ENCODE measurements at regions not wholly inside any gene's neighbourhood (a gene's known extent, or its start where the extent isn't known, plus 50 kb on each side); places are given as distances from the start of the nearest gene placed in this dataset.

DNA sequence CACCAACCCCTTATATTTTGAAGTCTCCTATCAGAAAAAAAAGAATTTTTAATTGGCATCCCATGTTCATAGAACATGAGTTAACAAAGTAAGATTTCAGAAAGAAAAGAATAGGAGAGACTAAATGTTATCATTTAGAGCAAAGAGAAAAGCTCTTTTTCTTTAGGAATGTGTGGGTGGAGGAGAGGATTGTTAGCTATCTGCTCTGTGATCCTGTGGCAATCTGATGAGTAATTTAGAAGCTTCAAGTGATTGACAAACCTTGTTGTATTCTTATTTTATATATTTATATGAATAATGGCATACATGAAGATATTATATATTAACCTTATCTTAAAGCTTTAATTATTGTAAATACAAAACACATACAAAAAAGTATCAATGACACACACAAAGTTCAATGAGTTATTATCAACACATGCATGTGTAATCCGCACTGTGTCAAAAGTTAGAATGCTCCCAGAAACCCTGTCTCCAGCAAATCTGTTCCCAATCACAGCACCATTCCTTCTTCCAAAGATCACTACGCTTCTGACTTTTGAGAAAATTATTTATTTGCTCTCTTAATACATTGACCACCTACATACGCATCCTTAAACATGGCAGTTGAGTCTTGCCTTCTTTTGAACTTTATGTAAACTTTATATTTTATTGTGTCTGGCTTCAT, 907.4 kb downstream of the MCTP2 start:
- CTCF ChIA-PET (ENCODE audit: partially characterized antibody) = interaction anchor here (1.2 kb wide), 1 partner anchor 23 kb away, joined by 3 read pairs; no protein-coding TSS in a partner anchor
- 97% methylated on average over 3 of the region's 3 CpGs; no CpG with 5 or more reads in 1 of the 2 experiments for WGBS, 2 experiments (ENCODE audit: extremely low coverage in 1 of 2, insufficient coverage in 1 of 2, insufficient read length in 1 of 2, insufficient replicate concordance in 2 of 2, low coverage in 1 of 2, low lambda C conversion rate in 2 of 2, missing lambda C conversion rate in 1 of 2)
- H3K4me2 ChIP-seq (ENCODE audit: insufficient read depth in 1 of 2, low read depth in 2 of 2, low read length in 2 of 2) = no peak overlapping the region
- no peak for TF ChIP-seq HDAC2 (IDR thresholded peaks at IDR 0.05; ENCODE audit: borderline replicate concordance in 1 of 2, low read depth in 2 of 2, low read length in 2 of 2)
- no peak for TF ChIP-seq CTCF (IDR thresholded peaks at IDR 0.05; ENCODE audit: control extremely low read depth in 1 of 3, insufficient read depth in 1 of 3, low read depth in 1 of 3, low read length in 3 of 3)
- no peak for TF ChIP-seq KDM5A (IDR thresholded peaks at IDR 0.05; ENCODE audit: low read length)
- no peak for TF ChIP-seq ZNF274 (IDR thresholded peaks at IDR 0.05; ENCODE audit: borderline replicate concordance, extremely low read depth, low read length)
- TF ChIP-seq BRCA1 (IDR thresholded peaks at IDR 0.05; ENCODE audit: low read depth, low read length) = no peak
- no peak for TF ChIP-seq SIX5 (IDR thresholded peaks at IDR 0.05; ENCODE audit: low read depth, low read length)
- no peak for TF ChIP-seq CREB1 (IDR thresholded peaks at IDR 0.05)
- no peak for TF ChIP-seq SAP30 (IDR thresholded peaks at IDR 0.05; ENCODE audit: insufficient read depth, insufficient replicate concordance, low read length)
- TF ChIP-seq, protein P1, sequence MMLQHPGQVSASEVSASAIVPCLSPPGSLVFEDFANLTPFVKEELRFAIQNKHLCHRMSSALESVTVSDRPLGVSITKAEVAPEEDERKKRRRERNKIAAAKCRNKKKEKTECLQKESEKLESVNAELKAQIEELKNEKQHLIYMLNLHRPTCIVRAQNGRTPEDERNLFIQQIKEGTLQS (IDR thresholded peaks at IDR 0.05; ENCODE audit: insufficient read depth, low read depth, low read length) = no peak
- TF ChIP-seq YY1 (IDR thresholded peaks at IDR 0.05; ENCODE audit: low read depth, low read length) = no peak
- no peak for TF ChIP-seq CHD2 (IDR thresholded peaks at IDR 0.05; ENCODE audit: low read length)

More for the DNA sequence above, 907.4 kb downstream of the MCTP2 start:
- no peak overlapping the region for H3K4me3 ChIP-seq (ENCODE audit: extremely low read depth in 1 of 4, insufficient read depth in 2 of 4, low read depth in 3 of 4, low read length in 4 of 4)
- no peak overlapping the region for H2BK5ac ChIP-seq (ENCODE audit: low read depth, low read length)
- FAIRE-seq = no peak
- H3K4ac ChIP-seq (replicated peaks; ENCODE audit: insufficient read length, low read depth, low read length) = no peak overlapping the region
- H3K79me2 ChIP-seq (ENCODE audit: control insufficient read depth in 1 of 2, insufficient read depth in 2 of 2, low read length in 2 of 2) = no peaks in the 10 kb centered on the region
- DNase-seq (ENCODE audit: low read depth in 1 of 2, low spot score in 2 of 2) = no peak
- no peaks in the 10 kb centered on the region for H3K79me1 ChIP-seq (ENCODE audit: low read depth, low read length)
- no peak overlapping the region for H3K14ac ChIP-seq (ENCODE audit: insufficient read length)
- no peak overlapping the region for H4K5ac ChIP-seq (ENCODE audit: insufficient read length, low read depth, low read length)
- H3K27ac ChIP-seq (ENCODE audit: low read depth, low read length) = no peak overlapping the region
- H3K4me1 ChIP-seq (replicated peaks in 1 of 4; ENCODE audit: control insufficient read depth in 3 of 4, insufficient read depth in 4 of 4, low read length in 3 of 4) = no peaks in the 10 kb centered on the region
- H2BK120ac ChIP-seq (replicated peaks; ENCODE audit: low read depth, low read length) = no peak overlapping the region
- no peaks in the 10 kb centered on the region for H3K36me3 ChIP-seq (ENCODE audit: control insufficient read depth in 2 of 4, insufficient read depth in 4 of 4, low read length in 3 of 4)
- no peaks in the 10 kb centered on the region for H3K27me3 ChIP-seq (replicated peaks in 1 of 4; ENCODE audit: control insufficient read depth in 3 of 4, extremely low read depth in 1 of 4, insufficient read depth in 3 of 4, low read length in 3 of 4)
- no peak overlapping the region for H4K8ac ChIP-seq (ENCODE audit: extremely low read depth, insufficient read depth, low read length)
- no peak overlapping the region for H2BK20ac ChIP-seq (ENCODE audit: low read length)
- no peak overlapping the region for H3K56ac ChIP-seq (replicated peaks; ENCODE audit: insufficient read length, low read depth, low read length)
- no peak overlapping the region for H2AFZ ChIP-seq (ENCODE audit: low read length)
- no peak overlapping the region for H2AK5ac ChIP-seq (ENCODE audit: low read depth, low read length)
- H2BK15ac ChIP-seq (ENCODE audit: low read length) = no peak overlapping the region
- no peak overlapping the region for H3K23ac ChIP-seq (ENCODE audit: insufficient read length)
- no peak overlapping the region for H2BK12ac ChIP-seq (ENCODE audit: low read depth, low read length)
- no peak overlapping the region for H4K91ac ChIP-seq (replicated peaks; ENCODE audit: insufficient read length, low read length)
- no peaks in the 10 kb centered on the region for H3K9me3 ChIP-seq (ENCODE audit: insufficient read depth in 2 of 2, low read depth in 1 of 2, low read length in 1 of 2)
- H3K18ac ChIP-seq (ENCODE audit: extremely low read depth, low read length) = no peak overlapping the region
- no peaks in the 10 kb centered on the region for H3K23me2 ChIP-seq (ENCODE audit: low read depth, low read length)
- H4K20me1 ChIP-seq (replicated peaks in 1 of 2; ENCODE audit: control insufficient read depth in 1 of 2, insufficient read depth in 2 of 2, low read length in 2 of 2) = no peaks in the 10 kb centered on the region
- POLR2A ChIA-PET (ENCODE audit: partially characterized antibody) = no interaction called here
- no peak overlapping the region for H3K9ac ChIP-seq (replicated peaks in 1 of 4; ENCODE audit: extremely low read depth in 1 of 4, low read depth in 3 of 4, low read length in 3 of 4)

All from H1 (cell line).